ENCODE measurements at regions not wholly inside any gene's neighbourhood (a gene's known extent, or its start where the extent isn't known, plus 50 kb on each side); places are given as distances from the start of the nearest gene placed in this dataset.

- Histone ChIP-seq H3K4me1 (ENCODE audit: insufficient read depth, low read length) (no peaks in the 10 kb centered on the region), H3K27ac (ENCODE audit: low read depth, low read length) (no peak overlapping the region), H3K27me3 (ENCODE audit: control insufficient read depth in 1 of 2, insufficient read depth in 2 of 2, low read length in 2 of 2) (no peaks in the 10 kb centered on the region), H3K9ac (ENCODE audit: low read length) (no peak overlapping the region), H3K9me3 (ENCODE audit: low read length) (no peaks in the 10 kb centered on the region), H3K36me3 (ENCODE audit: insufficient read depth, low read length) (no peaks in the 10 kb centered on the region), H3K4me3 (ENCODE audit: low read depth in 1 of 2, low read length in 2 of 2) (no peak overlapping the region)
Measured at GRCh38 chr5:4725594-4725993, 414.5 kb upstream of the ADAMTS16 start.

DNA sequence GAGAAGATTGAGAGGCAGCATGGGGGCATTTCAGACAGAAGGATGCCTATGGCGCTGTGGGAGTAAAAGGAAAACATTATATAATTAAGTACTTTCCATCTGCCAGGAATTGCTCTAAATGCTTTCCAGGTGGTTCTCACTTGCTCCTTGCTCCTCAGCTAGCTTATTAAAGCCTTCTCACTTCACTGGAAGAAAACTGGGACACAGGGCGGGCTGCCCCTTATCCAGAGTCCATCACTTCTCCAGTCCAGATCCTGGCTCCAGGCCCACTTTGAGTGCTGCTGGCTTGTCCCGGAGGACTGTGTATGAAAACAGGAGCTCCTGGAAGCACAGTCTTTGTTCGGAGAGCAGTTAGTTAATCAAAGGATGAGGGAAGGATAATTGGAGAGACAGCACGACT, 409.9 kb upstream of the ADAMTS16 start:
- Histone ChIP-seq H3K9ac (ENCODE audit: low read length) (no peak overlapping the region), H3K27me3 (ENCODE audit: control insufficient read depth in 1 of 2, insufficient read depth in 2 of 2, low read length in 2 of 2) (no peaks in the 10 kb centered on the region), H3K36me3 (ENCODE audit: insufficient read depth, low read length) (no peaks in the 10 kb centered on the region), H3K4me1 (ENCODE audit: insufficient read depth, low read length) (no peaks in the 10 kb centered on the region), H3K4me3 (ENCODE audit: low read depth in 1 of 2, low read length in 2 of 2) (no peak overlapping the region), H3K27ac (ENCODE audit: low read depth, low read length) (no peak overlapping the region), H3K9me3 (ENCODE audit: low read length) (no peaks in the 10 kb centered on the region)

GRCh38 chr5:4734348-4734747, 405.8 kb upstream of the ADAMTS16 start:
- Histone ChIP-seq H3K4me1 (ENCODE audit: insufficient read depth, low read length) (no peaks in the 10 kb centered on the region), H3K27me3 (ENCODE audit: control insufficient read depth in 1 of 2, insufficient read depth in 2 of 2, low read length in 2 of 2) (no peaks in the 10 kb centered on the region), H3K9me3 (ENCODE audit: low read length) (no peaks in the 10 kb centered on the region), H3K27ac (ENCODE audit: low read depth, low read length) (no peak overlapping the region), H3K36me3 (ENCODE audit: insufficient read depth, low read length) (no peaks in the 10 kb centered on the region), H3K9ac (ENCODE audit: low read length) (no peak overlapping the region), H3K4me3 (ENCODE audit: low read depth in 1 of 2, low read length in 2 of 2) (no peak overlapping the region)

GRCh38 chr5:4735261-4735660, 404.9 kb upstream of the ADAMTS16 start:
- no peaks in the 10 kb centered on the region for H3K27me3 ChIP-seq (ENCODE audit: control insufficient read depth in 1 of 2, insufficient read depth in 2 of 2, low read length in 2 of 2)
- no peaks in the 10 kb centered on the region for H3K9me3 ChIP-seq (ENCODE audit: low read length)
- no peak overlapping the region for H3K9ac ChIP-seq (ENCODE audit: low read length)
- no peak overlapping the region for H3K4me3 ChIP-seq (ENCODE audit: low read depth in 1 of 2, low read length in 2 of 2)
- H3K27ac ChIP-seq (ENCODE audit: low read depth, low read length) = no peak overlapping the region
- H3K36me3 ChIP-seq (ENCODE audit: insufficient read depth, low read length) = no peaks in the 10 kb centered on the region
- no peaks in the 10 kb centered on the region for H3K4me1 ChIP-seq (ENCODE audit: insufficient read depth, low read length)

- Histone ChIP-seq H3K27me3 (ENCODE audit: control insufficient read depth in 1 of 2, insufficient read depth in 2 of 2, low read length in 2 of 2) (no peaks in the 10 kb centered on the region), H3K4me3 (ENCODE audit: low read depth in 1 of 2, low read length in 2 of 2) (no peak overlapping the region), H3K4me1 (ENCODE audit: insufficient read depth, low read length) (no peaks in the 10 kb centered on the region), H3K36me3 (ENCODE audit: insufficient read depth, low read length) (no peaks in the 10 kb centered on the region), H3K9ac (ENCODE audit: low read length) (no peak overlapping the region), H3K27ac (ENCODE audit: low read depth, low read length) (no peak overlapping the region), H3K9me3 (ENCODE audit: low read length) (no peaks in the 10 kb centered on the region)
Measured at GRCh38 chr5:4737868-4738267, 402.3 kb upstream of the ADAMTS16 start.

- Histone ChIP-seq H3K4me1 (ENCODE audit: insufficient read depth, low read length) (no peaks in the 10 kb centered on the region), H3K27ac (ENCODE audit: low read depth, low read length) (no peak overlapping the region), H3K36me3 (ENCODE audit: insufficient read depth, low read length) (no peaks in the 10 kb centered on the region), H3K9me3 (ENCODE audit: low read length) (no peaks in the 10 kb centered on the region), H3K4me3 (ENCODE audit: low read depth in 1 of 2, low read length in 2 of 2) (no peak overlapping the region), H3K27me3 (ENCODE audit: control insufficient read depth in 1 of 2, insufficient read depth in 2 of 2, low read length in 2 of 2) (no peaks in the 10 kb centered on the region), H3K9ac (ENCODE audit: low read length) (no peak overlapping the region)
Measured at GRCh38 chr5:4738298-4738697, 401.8 kb upstream of the ADAMTS16 start.

DNA sequence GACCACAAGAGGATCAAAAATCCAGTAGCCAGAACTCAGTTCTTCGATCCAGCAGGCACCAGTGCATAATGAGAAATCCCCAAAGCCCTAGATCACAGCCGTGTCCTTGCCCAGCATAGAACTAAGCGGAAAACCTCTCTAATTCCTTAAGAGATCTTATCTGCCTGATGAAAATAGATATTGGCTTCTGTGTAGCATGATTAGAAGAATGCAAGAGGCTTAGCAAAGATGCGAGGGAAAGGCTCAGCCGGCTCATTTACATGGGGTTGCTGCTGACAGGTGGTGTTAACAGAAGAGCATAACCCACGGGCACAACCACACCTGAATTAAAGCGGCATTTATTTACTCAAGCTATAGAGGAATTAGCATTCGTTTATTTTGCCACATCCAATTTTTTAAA, 400.0 kb upstream of the ADAMTS16 start:
- Histone ChIP-seq H3K4me3 (ENCODE audit: low read depth in 1 of 2, low read length in 2 of 2) (no peak overlapping the region), H3K9me3 (ENCODE audit: low read length) (no peaks in the 10 kb centered on the region), H3K27ac (ENCODE audit: low read depth, low read length) (no peak overlapping the region)

GRCh38 chr5:4758550-4758949, 381.6 kb upstream of the ADAMTS16 start:
- H3K9me3 ChIP-seq (ENCODE audit: low read length) = no peaks in the 10 kb centered on the region
- H3K27me3 ChIP-seq (ENCODE audit: control insufficient read depth in 1 of 2, insufficient read depth in 2 of 2, low read length in 2 of 2) = no peaks in the 10 kb centered on the region
- H3K36me3 ChIP-seq (ENCODE audit: insufficient read depth, low read length) = no peaks in the 10 kb centered on the region
- no peaks in the 10 kb centered on the region for H3K4me1 ChIP-seq (ENCODE audit: insufficient read depth, low read length)
- no peak overlapping the region for H3K9ac ChIP-seq (ENCODE audit: low read length)
- no peak overlapping the region for H3K4me3 ChIP-seq (ENCODE audit: low read depth in 1 of 2, low read length in 2 of 2)
- H3K27ac ChIP-seq (ENCODE audit: low read depth, low read length) = no peak overlapping the region

More for the DNA sequence above, 400.0 kb upstream of the ADAMTS16 start:
- Histone ChIP-seq H3K4me1 (ENCODE audit: insufficient read depth, low read length) (no peaks in the 10 kb centered on the region), H3K27me3 (ENCODE audit: control insufficient read depth in 1 of 2, insufficient read depth in 2 of 2, low read length in 2 of 2) (no peaks in the 10 kb centered on the region), H3K9ac (ENCODE audit: low read length) (no peak overlapping the region), H3K36me3 (ENCODE audit: insufficient read depth, low read length) (no peaks in the 10 kb centered on the region)

DNA sequence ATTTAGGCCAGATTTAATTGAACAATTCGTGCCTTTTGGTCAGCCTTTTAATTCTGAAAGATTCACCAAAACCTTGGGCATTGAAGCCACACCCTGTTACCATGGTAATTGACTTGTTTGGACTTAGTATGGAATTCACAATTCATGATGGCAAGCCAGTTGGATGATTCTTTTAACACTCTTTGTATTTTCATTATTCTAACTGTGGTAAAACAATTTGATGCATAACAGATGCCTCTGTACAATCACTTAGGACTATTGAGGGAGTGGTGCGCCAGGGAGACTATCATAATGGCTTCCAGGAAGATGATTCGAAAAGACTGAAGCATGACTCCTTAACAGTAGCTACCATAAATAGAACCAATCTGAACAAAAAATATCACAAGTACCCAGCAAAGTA, 381.1 kb upstream of the ADAMTS16 start:
- Histone ChIP-seq H3K9ac (ENCODE audit: low read length) (no peak overlapping the region), H3K36me3 (ENCODE audit: insufficient read depth, low read length) (no peaks in the 10 kb centered on the region)

DNA sequence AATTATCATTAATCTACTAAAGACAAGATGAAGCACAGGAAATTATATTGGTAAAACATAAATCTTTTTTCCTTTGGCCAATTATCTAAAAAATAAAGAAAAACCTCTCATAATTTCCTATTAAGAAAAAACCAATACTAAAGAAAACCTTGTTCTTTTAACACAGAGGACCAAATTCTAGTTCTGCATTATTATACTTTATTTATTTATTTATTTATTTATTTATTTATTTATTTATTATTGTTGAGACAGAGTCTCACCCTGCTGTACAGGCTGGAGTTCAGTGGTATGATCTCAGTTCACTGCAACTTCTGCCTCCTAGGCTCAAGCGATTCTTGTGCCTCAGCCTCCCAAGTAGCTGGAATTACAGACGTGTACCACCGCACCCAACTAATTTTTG, 377.8 kb upstream of the ADAMTS16 start:
- Histone ChIP-seq H3K4me1 (ENCODE audit: insufficient read depth, low read length) (no peaks in the 10 kb centered on the region), H3K27me3 (ENCODE audit: control insufficient read depth in 1 of 2, insufficient read depth in 2 of 2, low read length in 2 of 2) (no peaks in the 10 kb centered on the region), H3K9me3 (ENCODE audit: low read length) (no peaks in the 10 kb centered on the region), H3K27ac (ENCODE audit: low read depth, low read length) (no peak overlapping the region), H3K36me3 (ENCODE audit: insufficient read depth, low read length) (no peaks in the 10 kb centered on the region), H3K9ac (ENCODE audit: low read length) (no peak overlapping the region), H3K4me3 (ENCODE audit: low read depth in 1 of 2, low read length in 2 of 2) (no peak overlapping the region)

More for the DNA sequence above, 381.1 kb upstream of the ADAMTS16 start:
- Histone ChIP-seq H3K27ac (ENCODE audit: low read depth, low read length) (no peak overlapping the region), H3K27me3 (ENCODE audit: control insufficient read depth in 1 of 2, insufficient read depth in 2 of 2, low read length in 2 of 2) (no peaks in the 10 kb centered on the region), H3K4me3 (ENCODE audit: low read depth in 1 of 2, low read length in 2 of 2) (no peak overlapping the region), H3K9me3 (ENCODE audit: low read length) (no peaks in the 10 kb centered on the region), H3K4me1 (ENCODE audit: insufficient read depth, low read length) (no peaks in the 10 kb centered on the region)

DNA sequence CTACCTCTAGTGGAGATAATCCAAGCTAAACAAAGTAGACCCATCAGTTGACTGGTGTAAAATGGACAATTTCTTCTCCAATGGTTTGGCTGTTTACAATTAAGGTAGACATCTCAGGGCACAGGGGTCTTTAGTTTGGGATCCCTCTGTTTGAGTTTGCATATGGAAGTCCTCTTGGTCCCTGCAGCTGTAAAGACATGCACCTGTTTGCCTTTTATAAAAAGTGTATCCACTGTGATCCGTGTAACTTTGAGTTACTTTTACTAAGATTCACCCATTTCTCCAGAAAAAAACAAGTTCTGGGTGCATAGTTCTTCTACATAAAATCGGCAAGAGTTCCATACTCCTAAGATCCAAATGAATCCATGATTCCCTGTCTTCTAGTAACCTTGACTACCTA, 374.7 kb upstream of the ADAMTS16 start:
- Histone ChIP-seq H3K27ac (ENCODE audit: low read depth, low read length) (no peak overlapping the region), H3K9ac (ENCODE audit: low read length) (no peak overlapping the region), H3K9me3 (ENCODE audit: low read length) (no peaks in the 10 kb centered on the region), H3K36me3 (ENCODE audit: insufficient read depth, low read length) (no peaks in the 10 kb centered on the region), H3K4me1 (ENCODE audit: insufficient read depth, low read length) (no peaks in the 10 kb centered on the region), H3K27me3 (ENCODE audit: control insufficient read depth in 1 of 2, insufficient read depth in 2 of 2, low read length in 2 of 2) (no peaks in the 10 kb centered on the region), H3K4me3 (ENCODE audit: low read depth in 1 of 2, low read length in 2 of 2) (no peak overlapping the region)

- Histone ChIP-seq H3K36me3 (ENCODE audit: insufficient read depth, low read length) (no peaks in the 10 kb centered on the region), H3K9ac (ENCODE audit: low read length) (no peak overlapping the region)
Measured at GRCh38 chr5:4766101-4766500, 374.0 kb upstream of the ADAMTS16 start.

More at GRCh38 chr5:4766101-4766500, 374.0 kb upstream of the ADAMTS16 start:
- no peak overlapping the region for H3K4me3 ChIP-seq (ENCODE audit: low read depth in 1 of 2, low read length in 2 of 2)
- H3K9me3 ChIP-seq (ENCODE audit: low read length) = no peaks in the 10 kb centered on the region
- H3K27me3 ChIP-seq (ENCODE audit: control insufficient read depth in 1 of 2, insufficient read depth in 2 of 2, low read length in 2 of 2) = no peaks in the 10 kb centered on the region
- H3K27ac ChIP-seq (ENCODE audit: low read depth, low read length) = no peak overlapping the region
- no peaks in the 10 kb centered on the region for H3K4me1 ChIP-seq (ENCODE audit: insufficient read depth, low read length)

All from muscle layer of colon (tissue), 2 donors.